Stimulated activated CD4-positive, alpha-beta T cell treated with anti-CD3 and anti-CD28 coated beads, Interleukin-4, amount 100 ng/mL, for 4 hours (primary cell): ENCODE measurements at regions not wholly inside any gene's neighbourhood (a gene's known extent, or its start where the extent isn't known, plus 50 kb on each side); places are given as distances from the start of the nearest gene placed in this dataset.

Source experiments
- DNase-seq, 2 experiments: peaks; one replicate each; pipeline ENCODE4 v3.0.0-alpha.2; 2020

DNA sequence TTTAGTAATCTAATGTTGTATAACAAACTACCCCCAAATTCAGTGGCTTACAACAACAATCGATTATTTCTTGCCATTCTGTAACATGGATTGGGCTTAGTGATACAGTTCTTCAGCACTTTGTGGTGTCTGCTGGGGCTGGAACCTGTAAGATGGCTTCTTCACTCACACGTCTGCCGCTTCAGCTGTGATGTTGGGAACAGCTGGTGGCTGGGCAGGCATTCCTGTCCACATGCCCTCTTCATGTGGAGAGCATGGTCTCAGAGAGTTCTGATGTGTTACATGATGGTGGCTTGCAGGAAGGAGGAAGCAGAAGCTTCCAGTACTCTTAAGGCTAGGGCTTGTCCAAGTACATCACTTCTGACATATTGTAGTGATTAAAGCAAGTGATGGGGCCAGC, 276.9 kb downstream of the PTBP2 start:
- DNase-seq = no peak

DNA sequence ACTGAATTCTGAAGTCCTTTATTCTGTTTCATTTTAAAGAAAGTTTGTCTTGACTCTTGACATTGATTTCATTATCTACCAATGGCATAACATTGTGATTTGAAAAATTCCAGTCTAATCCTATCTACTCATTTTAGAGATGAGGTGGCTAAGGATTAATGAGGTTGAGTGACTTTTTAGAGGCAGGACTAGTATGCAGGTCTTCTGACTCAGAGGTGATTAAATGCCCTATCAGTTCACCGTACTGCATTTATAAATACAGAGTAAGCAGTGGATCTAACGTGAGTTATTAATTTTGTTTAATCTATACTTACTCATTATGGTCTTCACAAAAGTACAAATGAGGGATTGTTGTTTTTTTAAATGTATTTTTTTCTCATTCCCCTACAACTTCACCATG, 277.6 kb downstream of the PTBP2 start:
- DNase-seq = no peak

DNA sequence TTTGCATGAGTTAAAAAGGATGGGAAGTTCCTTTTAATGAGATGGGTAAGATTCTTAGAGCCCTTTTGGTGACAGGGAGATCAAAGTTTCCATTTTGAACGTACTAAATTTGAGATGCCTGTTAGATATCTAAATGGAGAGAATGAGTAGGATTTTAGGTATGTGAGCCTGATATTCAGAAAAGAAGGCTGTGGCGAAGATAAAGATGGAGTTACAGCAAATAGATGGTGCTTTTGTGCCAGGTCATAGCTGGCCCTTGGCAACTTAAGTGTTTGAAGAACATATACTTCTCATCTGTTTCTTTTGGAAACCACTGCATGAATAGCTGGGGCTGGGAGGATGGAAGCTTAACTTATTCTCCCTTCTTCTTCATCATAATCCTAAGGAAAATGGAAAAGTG, 282.5 kb downstream of the PTBP2 start:
- DNase-seq = no peak

DNA sequence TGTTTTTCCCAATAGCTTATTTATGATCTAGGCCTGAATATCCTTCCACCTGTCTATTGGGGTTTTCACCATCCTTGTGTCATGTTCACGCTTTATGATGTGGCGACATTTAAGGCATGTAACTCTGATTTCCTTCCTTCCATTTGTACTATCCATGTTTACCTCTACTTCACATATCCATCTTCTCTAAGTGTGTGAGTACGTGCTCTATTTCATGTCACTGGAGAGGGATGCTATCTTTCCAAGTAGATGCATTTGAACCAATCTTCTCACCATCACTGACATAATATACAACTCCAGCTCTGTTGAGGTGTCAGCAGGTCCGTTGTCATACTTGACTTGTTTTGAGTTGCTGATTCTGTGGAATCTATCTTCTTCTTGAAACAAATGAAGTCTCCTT, 283.2 kb downstream of the PTBP2 start:
- DNase-seq = no peak

DNA sequence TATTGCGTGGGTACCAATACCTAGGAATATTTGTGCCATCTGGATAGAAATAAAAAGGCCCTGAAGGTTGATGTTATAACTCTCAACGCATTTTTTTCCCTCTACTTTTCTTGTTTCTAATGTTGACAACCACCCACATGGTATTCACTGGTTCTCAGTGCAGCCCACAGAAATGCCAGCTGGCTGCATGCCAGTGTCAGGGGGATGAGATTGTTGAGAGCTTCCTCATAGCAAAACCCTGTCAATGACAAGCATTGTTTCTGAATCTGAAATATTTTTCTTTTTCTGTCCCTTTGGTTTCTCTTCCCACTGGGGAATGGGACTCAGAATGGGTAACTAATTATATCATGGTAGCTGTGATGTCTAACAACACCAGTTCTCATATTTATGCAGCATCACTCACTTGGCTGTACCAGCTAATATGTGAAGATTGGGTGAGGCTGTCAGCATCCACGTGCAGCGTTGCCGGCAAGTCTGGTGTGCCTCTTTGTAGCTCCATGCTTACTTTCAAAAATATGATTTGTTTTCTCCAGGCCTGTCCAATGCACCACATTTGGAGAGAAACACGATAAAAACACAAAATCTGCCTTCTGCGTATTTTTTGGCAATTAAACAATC, 284.6 kb downstream of the PTBP2 start:
- DNase-seq = no peak

DNA sequence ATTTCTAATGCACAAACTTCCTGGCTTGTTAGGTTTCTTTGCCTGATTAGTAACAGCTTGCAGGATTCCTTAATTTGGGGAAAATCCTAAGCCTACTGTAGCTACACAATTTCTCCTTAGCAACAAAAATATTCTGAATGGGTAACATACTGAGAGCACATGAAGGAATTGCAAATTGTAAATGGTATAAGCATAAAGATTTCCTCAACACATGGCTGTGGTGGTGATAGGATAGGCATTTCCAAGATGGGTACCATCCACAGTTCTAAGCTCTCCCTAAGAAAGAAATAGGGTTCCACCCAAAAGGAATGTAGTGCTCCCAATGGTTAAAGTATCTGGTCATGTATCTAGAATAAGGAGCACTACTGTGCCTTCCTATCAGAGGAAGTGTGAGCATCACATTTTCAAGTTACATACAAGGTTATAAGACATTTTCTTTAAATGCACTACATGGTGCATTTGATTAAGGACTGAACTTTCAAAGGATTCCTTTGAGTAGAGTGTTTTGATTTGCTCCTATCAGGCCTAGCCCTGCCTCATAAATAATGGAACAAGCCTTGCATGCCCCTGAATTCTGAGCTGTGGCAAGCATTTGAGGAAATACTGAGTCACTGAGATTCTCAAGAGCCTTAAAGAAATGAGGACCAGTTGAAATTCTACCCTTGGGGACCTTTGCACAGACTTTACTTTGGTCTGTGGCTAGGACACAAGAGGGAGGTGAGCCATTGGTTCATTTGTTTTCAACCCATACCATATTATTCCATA, 286.4 kb downstream of the PTBP2 start:
- DNase-seq = no peak

DNA sequence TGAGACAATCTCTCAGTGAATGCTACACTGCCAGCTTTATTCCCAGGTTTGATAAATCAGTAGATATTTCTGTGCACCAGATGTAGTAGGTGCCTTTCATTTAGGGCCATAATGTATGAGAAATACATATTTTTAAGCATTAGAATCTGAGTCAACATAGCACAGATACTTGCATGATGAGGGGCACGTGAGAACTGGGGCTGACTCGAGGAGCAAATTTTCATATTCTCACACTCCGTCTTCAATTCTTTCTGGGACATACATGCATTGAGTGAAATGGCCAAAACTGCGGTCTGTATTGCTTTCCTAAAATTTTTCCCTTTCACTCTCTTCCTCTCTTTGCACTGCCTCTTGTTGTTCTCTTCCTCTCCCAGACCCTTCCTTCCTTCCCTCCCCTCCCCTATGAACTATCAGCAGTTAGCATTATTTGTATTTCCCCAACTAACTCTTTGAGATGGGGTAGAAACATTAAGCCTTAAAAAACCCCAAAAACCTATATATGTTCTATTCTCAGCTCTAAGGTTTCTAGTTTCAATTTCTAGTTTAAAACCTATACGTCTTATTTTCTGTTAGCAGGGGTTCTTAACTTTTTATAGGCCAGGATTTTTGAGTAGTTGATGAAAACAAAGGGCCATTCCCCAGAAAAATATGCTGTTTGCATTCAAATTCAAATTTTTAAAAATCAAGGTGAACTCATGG, 289.1 kb downstream of the PTBP2 start:
- DNase-seq = no peak

DNA sequence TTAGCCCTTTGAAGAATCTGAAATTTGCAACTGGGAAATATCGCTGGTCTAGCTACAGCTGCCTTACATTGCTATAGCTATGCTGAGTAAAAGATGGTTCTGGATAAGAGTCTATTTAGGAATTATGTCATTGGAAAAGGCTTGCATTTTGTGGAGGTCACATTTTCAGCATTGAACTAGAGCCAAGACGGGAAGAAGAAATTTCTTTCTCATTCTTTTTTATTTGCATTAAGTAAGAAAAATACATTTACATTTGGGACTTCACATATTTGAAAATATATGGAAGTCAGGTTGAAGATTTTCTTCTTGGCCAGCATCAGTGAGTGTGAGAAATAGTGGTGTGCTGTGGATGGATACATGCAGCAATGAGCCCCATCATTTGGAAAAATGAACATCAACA, 291.6 kb downstream of the PTBP2 start:
- no peak for DNase-seq

DNA sequence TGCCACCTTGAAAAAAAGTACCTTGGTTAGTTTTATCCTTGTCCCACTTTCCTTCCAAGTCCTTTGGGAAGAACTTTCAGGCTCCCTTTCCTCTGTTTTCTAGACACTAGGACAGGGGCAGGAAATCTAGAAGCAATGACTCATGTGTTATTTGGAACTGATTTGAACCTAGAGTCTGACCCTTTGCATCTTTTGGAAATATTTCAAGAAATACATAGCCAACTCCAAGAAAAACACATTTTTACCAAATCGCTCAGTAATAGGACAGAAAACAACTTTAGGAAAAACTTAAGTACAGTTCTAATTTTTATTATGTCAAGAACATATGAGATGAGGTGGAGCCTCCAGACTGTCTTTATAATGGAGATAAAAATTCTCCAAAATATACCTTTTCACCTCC, 292.4 kb downstream of the PTBP2 start:
- no peak for DNase-seq

DNA sequence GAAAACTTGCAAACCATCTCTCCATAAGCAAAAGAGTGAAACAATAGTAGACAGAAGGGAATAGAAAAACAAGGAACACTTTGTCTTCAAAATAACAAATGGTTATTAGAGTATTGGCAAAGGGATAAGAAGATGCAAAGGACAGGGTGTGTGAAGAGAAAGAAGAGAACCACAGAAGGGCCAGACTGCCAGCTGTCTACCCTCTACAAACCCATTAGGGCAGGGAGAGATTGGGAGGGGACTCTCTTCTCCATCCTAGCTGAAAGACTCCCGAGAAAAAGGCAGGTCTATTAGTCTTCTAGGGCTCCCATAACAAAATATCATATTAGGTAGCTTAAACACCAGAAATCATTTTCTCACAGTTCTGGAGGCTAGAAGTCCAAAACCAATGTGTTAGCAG, 292.8 kb downstream of the PTBP2 start:
- no peak for DNase-seq

DNA sequence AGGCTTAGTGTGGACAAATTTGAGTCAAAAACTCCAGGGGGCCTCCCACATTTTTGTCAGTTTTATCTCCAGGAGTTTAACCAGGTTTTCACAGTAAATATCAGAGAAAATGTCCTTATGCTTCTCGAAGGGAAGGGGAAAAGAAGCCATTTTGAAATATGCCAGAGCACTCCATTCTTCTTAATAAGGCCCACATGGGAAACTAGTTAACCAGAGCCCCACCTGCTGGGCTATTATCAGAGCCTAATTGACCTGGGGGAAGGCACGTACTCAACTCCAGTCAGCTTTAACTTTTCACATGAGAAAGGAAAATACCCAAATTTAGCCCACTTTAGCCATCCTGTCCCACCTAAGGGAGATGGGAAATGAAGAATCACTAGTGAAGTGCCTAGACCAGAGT, 296.3 kb downstream of the PTBP2 start:
- no peak for DNase-seq
